H1 (cell line): ENCODE measurements at regions not wholly inside any gene's neighbourhood (a gene's known extent, or its start where the extent isn't known, plus 50 kb on each side); places are given as distances from the start of the nearest gene placed in this dataset.

Experiments used
- ASH2L ChIP-seq: fragments of 200-600, 300-600 bp; sonication (generic); IDR thresholded peaks from one replicate; pipeline ENCODE4 v1.7.1; 2017; ENCODE audit warnings: low read length
- SIN3A ChIP-seq, 2 experiments: IDR thresholded peaks in 1 of 2; conservative IDR thresholded peaks in 1 of 2; 2 replicates each; pipeline ENCODE4 v1.6.1; 2011 to 2012; ENCODE audit warnings: low read length in 2 of 2, improper control_type of control experiment in 1 of 2, low read depth in 1 of 2, mild to moderate bottlenecking in 1 of 2

GRCh38 chr11:33618956-33619355, 81.7 kb downstream of the C11orf91 start (continued):
- TF ChIP-seq SIN3A (conservative IDR thresholded peaks at IDR 0.05 in 1 of 2, IDR thresholded peaks at IDR 0.05 in 1 of 2; ENCODE audit: low read depth in 1 of 2, low read length in 2 of 2) (no peak), ASH2L (no peak)
